Neural progenitor cell (in vitro differentiated cells): ENCODE measurements at regions not wholly inside any gene's neighbourhood (a gene's known extent, or its start where the extent isn't known, plus 50 kb on each side); places are given as distances from the start of the nearest gene placed in this dataset.

ENCODE experiments used
- DNase-seq: peaks from one replicate; pipeline ENCODE4 v3.0.0-alpha.2; 2016; ENCODE audit warnings: low spot score
- H2AFZ ChIP-seq: fragments of 200-600 bp; sonication (generic); replicated peaks from 2 replicates; pipeline ENCODE4 v1.6.1; 2016; ENCODE audit warnings: antibody characterized with exemption
- H3F3A ChIP-seq: fragments of 200-600 bp; sonication (generic); 2 replicates; pipeline ENCODE4 v1.6.1; 2016; ENCODE audit warnings: antibody characterized with exemption, low read depth
- H3K27ac ChIP-seq: fragments of 200-600 bp; sonication (generic); 2 replicates; pipeline ENCODE4 v1.5.1; 2016; ENCODE audit warnings: mild to moderate bottlenecking
- H3K27me3 ChIP-seq: fragments of 200-600 bp; sonication (generic); 2 replicates; pipeline ENCODE4 v1.6.1; 2016; ENCODE audit warnings: mild to moderate bottlenecking, moderate library complexity
- H3K36me3 ChIP-seq: fragments of 200-600 bp; sonication (generic); 2 replicates; pipeline ENCODE4 v1.5.1; 2016
- H3K4me1 ChIP-seq: fragments of 200-600 bp; sonication (generic); 2 replicates; pipeline ENCODE4 v1.6.1; 2016; ENCODE audit warnings: mixed run types
- H3K4me2 ChIP-seq: fragments of 200-600 bp; sonication (generic); 2 replicates; pipeline ENCODE4 v1.6.1; 2016
- H3K4me3 ChIP-seq: fragments of 200-600 bp; sonication (generic); 2 replicates; pipeline ENCODE4 v1.5.1; 2016
- H3K79me2 ChIP-seq: fragments of 200-600 bp; sonication (generic); 2 replicates; pipeline ENCODE4 v1.6.1; 2016; ENCODE audit warnings: low read depth
- H3K9ac ChIP-seq: fragments of 200-600 bp; sonication (generic); 2 replicates; pipeline ENCODE4 v1.6.1; 2016
- H3K9me3 ChIP-seq: fragments of 200-600 bp; sonication (generic); 2 replicates; pipeline ENCODE4 v1.5.1; 2016; ENCODE audit warnings: low read depth
- H4K20me1 ChIP-seq: fragments of 200-600 bp; sonication (generic); 2 replicates; pipeline ENCODE4 v1.6.1; 2016; ENCODE audit warnings: low read depth
- H3K27ac Mint-ChIP-seq: 3 replicates; pipeline ENCODE4 v1.8.0; 2021; ENCODE audit warnings: mixed read lengths
- H3K27me3 Mint-ChIP-seq: 2 replicates; pipeline ENCODE4 v1.8.0; 2022; ENCODE audit warnings: low read depth, mild to moderate bottlenecking, inconsistent platforms, moderate library complexity, mixed read lengths; ENCODE audit not compliant: insufficient read depth
- H3K36me3 Mint-ChIP-seq: 3 replicates; pipeline ENCODE4 v1.8.0; 2021; ENCODE audit warnings: mixed read lengths
- H3K4me1 Mint-ChIP-seq: 3 replicates; pipeline ENCODE4 v1.8.0; 2021; ENCODE audit warnings: mixed read lengths
- H3K4me3 Mint-ChIP-seq: 3 replicates; pipeline ENCODE4 v1.8.0; 2021; ENCODE audit warnings: mild to moderate bottlenecking, moderate library complexity, mixed read lengths
- H3K9me3 Mint-ChIP-seq: 3 replicates; pipeline ENCODE4 v1.8.0; 2020; ENCODE audit warnings: mixed read lengths
- EZH2 ChIP-seq: fragments of 200-600 bp; sonication (generic); IDR thresholded peaks from 2 replicates; pipeline ENCODE4 v1.6.1; 2017; ENCODE audit warnings: antibody characterized with exemption, mild to moderate bottlenecking, moderate library complexity
- EZH2phosphoT487 ChIP-seq: fragments of 200-600 bp; sonication (generic); IDR thresholded peaks from 2 replicates; pipeline ENCODE4 v1.6.1; 2017; ENCODE audit warnings: antibody characterized with exemption
- TF ChIP-seq, protein P1 (sequence below): fragments of 200-600 bp; sonication (generic); IDR thresholded peaks from 2 replicates; pipeline ENCODE4 v1.5.1; 2017; ENCODE audit warnings: antibody characterized with exemption, mild to moderate bottlenecking

GRCh38 chr15:45827275-45827674 lies 192.4 kb downstream of the SQOR start:
- TF ChIP-seq EZH2 = no peak
- TF ChIP-seq, protein P1, sequence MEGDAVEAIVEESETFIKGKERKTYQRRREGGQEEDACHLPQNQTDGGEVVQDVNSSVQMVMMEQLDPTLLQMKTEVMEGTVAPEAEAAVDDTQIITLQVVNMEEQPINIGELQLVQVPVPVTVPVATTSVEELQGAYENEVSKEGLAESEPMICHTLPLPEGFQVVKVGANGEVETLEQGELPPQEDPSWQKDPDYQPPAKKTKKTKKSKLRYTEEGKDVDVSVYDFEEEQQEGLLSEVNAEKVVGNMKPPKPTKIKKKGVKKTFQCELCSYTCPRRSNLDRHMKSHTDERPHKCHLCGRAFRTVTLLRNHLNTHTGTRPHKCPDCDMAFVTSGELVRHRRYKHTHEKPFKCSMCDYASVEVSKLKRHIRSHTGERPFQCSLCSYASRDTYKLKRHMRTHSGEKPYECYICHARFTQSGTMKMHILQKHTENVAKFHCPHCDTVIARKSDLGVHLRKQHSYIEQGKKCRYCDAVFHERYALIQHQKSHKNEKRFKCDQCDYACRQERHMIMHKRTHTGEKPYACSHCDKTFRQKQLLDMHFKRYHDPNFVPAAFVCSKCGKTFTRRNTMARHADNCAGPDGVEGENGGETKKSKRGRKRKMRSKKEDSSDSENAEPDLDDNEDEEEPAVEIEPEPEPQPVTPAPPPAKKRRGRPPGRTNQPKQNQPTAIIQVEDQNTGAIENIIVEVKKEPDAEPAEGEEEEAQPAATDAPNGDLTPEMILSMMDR = no peak
- TF ChIP-seq EZH2phosphoT487 = no peak
- H3F3A ChIP-seq = no peaks in the 10 kb centered on the region
- H3K9ac ChIP-seq = no peak overlapping the region
- H3K27me3 ChIP-seq = no peaks in the 10 kb centered on the region
- no peaks in the 10 kb centered on the region for H3K79me2 ChIP-seq
- no peak overlapping the region for H3K4me2 ChIP-seq
- H3K27ac Mint-ChIP-seq = no peak overlapping the region
- no peak overlapping the region for H3K27ac ChIP-seq
- no peak for DNase-seq
- H3K27me3 Mint-ChIP-seq = peaks cover 8% of the 10 kb centered on the region
- H3K4me1 ChIP-seq = peaks cover 7% of the 10 kb centered on the region
- no peaks in the 10 kb centered on the region for H4K20me1 ChIP-seq
- peaks cover 17% of the 10 kb centered on the region for H3K9me3 Mint-ChIP-seq
- H3K9me3 ChIP-seq = no peaks in the 10 kb centered on the region
- H3K4me3 Mint-ChIP-seq = no peak overlapping the region
- no peak overlapping the region for H3K4me3 ChIP-seq
- no peaks in the 10 kb centered on the region for H3K4me1 Mint-ChIP-seq
- H3K36me3 ChIP-seq = no peaks in the 10 kb centered on the region
- H3K36me3 Mint-ChIP-seq = no peaks in the 10 kb centered on the region
- no peak overlapping the region for H2AFZ ChIP-seq

DNA sequence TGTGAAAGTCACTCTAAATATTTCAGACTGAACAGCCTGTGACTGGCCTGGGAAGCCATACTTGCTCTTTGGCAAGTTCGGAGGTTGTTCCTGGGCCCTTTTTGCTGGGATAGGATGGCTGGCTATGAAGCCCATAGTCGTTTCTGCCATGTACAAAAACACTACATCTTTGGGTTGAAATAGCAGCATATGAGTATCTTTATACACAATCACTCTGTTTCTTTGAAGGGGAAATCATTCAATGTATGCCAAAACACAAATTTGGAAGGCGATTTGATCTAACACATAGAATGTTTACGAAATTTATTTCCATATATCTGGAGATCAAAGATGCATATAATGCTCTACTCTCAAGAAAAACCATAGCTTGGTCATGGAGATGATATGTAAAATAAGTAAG lies 192.9 kb downstream of the SQOR start:
- Histone ChIP-seq H3K4me3 (no peak overlapping the region), H3K27ac (no peak overlapping the region), H2AFZ (no peak overlapping the region), H3F3A (no peaks in the 10 kb centered on the region), H3K4me1 (peaks cover 7% of the 10 kb centered on the region), H3K9ac (no peak overlapping the region), H3K27me3 (no peaks in the 10 kb centered on the region), H4K20me1 (no peaks in the 10 kb centered on the region), H3K4me2 (no peak overlapping the region), H3K9me3 (no peaks in the 10 kb centered on the region), H3K79me2 (no peaks in the 10 kb centered on the region), H3K36me3 (no peaks in the 10 kb centered on the region)
- no peak for TF ChIP-seq EZH2phosphoT487
- TF ChIP-seq, protein P1 = no peak
- TF ChIP-seq EZH2 = no peak
- Mint-ChIP-seq H3K27me3 (peaks cover 8% of the 10 kb centered on the region), H3K27ac (no peak overlapping the region), H3K36me3 (no peaks in the 10 kb centered on the region), H3K4me3 (no peak overlapping the region), H3K4me1 (no peaks in the 10 kb centered on the region), H3K9me3 (peaks cover 14% of the 10 kb centered on the region)
- DNase-seq = no peak

DNA sequence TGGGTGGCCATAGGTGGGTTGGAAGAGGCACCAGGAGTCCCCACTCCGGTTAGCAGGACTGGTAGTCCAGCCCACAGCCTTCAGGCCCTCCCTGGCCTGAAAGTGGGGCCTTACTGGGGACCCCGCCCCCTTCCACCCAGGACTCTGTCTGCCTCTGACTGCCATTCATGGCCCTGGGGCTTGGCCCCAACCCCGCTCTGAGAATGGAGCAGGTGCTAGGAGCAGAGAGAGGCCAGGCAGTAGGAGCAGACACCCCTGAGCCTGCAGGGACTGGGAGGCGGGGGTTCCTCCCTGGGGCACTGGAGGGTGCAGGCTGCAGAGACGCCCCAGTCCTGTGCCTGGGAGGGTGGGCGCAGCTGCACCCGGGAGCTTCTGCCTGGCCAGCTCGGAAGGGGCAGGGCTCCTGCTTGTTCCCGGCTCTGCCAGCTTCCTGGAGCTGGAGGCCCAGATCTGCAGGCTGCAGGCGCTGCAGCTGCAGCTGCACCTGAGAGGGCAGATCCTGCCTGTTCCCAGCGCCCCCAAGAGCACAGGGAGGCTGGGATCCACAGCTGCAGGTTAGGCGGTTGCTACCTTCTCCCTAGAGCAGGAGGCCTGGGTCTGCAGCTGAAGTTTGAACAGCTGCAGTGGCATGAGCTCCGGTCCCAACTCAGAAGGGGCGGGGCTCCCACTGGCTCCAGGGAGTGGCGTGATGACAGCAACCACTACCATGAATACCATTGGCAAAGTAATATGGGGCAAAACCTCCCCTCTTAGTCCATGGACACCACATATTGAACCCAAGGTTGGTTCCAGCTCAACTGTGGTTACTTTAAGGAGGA lies 194.7 kb downstream of the SQOR start:
- DNase-seq = no peak
- H3K36me3 Mint-ChIP-seq = no peaks in the 10 kb centered on the region

More for the DNA sequence above, 194.7 kb downstream of the SQOR start:
- H3K4me1 Mint-ChIP-seq = no peaks in the 10 kb centered on the region
- no peaks in the 10 kb centered on the region for H3F3A ChIP-seq
- no peaks in the 10 kb centered on the region for H4K20me1 ChIP-seq
- no peaks in the 10 kb centered on the region for H3K9me3 ChIP-seq
- no peak overlapping the region for H3K9ac ChIP-seq
- peaks cover 11% of the 10 kb centered on the region for H3K9me3 Mint-ChIP-seq
- no peak overlapping the region for H3K27ac Mint-ChIP-seq
- no peak overlapping the region for H3K4me3 Mint-ChIP-seq
- no peaks in the 10 kb centered on the region for H3K79me2 ChIP-seq
- TF ChIP-seq EZH2phosphoT487 = no peak
- TF ChIP-seq, protein P1 = no peak
- no peak for TF ChIP-seq EZH2
- H3K4me1 ChIP-seq = peaks cover 7% of the 10 kb centered on the region
- no peak overlapping the region for H2AFZ ChIP-seq
- H3K27me3 ChIP-seq = no peaks in the 10 kb centered on the region
- peaks cover 8% of the 10 kb centered on the region for H3K27me3 Mint-ChIP-seq
- no peak overlapping the region for H3K4me2 ChIP-seq
- no peaks in the 10 kb centered on the region for H3K36me3 ChIP-seq
- H3K27ac ChIP-seq = no peak overlapping the region
- H3K4me3 ChIP-seq = no peak overlapping the region
